ENCODE measurements at regions not wholly inside any gene's neighbourhood (a gene's known extent, or its start where the extent isn't known, plus 50 kb on each side); places are given as distances from the start of the nearest gene placed in this dataset.

GRCh38 chr11:104408630-104409029, 244.7 kb upstream of the PDGFD start:
- Histone ChIP-seq H4K20me1 (ENCODE audit: insufficient read depth, low read length) (no peaks in the 10 kb centered on the region), H3K23ac (ENCODE audit: low read depth, low read length) (no peak overlapping the region), H2BK5ac (ENCODE audit: low read depth, low read length, poor library complexity, severe bottlenecking) (no peak overlapping the region), H3K4me3 (ENCODE audit: insufficient read depth, low read depth, low read length) (no peak overlapping the region), H2AFZ (replicated peaks; ENCODE audit: low read length, poor library complexity) (no peak overlapping the region), H3K4me2 (ENCODE audit: low read depth, low read length) (no peak overlapping the region), H2BK15ac (ENCODE audit: low read depth, low read length) (no peak overlapping the region), H3K27ac (ENCODE audit: insufficient read depth, low read length) (no peak overlapping the region), H2BK120ac (ENCODE audit: low read depth, low read length) (no peak overlapping the region), H2AK9ac (replicated peaks; ENCODE audit: low read depth, low read length, poor library complexity) (no peak overlapping the region), H3K36me3 (ENCODE audit: control insufficient read depth, insufficient read depth, low read length) (no peaks in the 10 kb centered on the region), H2AK5ac (ENCODE audit: low read depth, low read length) (no peak overlapping the region), H3K14ac (replicated peaks; ENCODE audit: low read depth, low read length) (no peak overlapping the region), H3K9me3 (ENCODE audit: control insufficient read depth, insufficient read depth, low read length) (no peaks in the 10 kb centered on the region), H3K4ac (ENCODE audit: low read depth, low read length) (no peak overlapping the region), H3K9ac (ENCODE audit: low read depth, low read length) (no peak overlapping the region), H4K5ac (ENCODE audit: low read depth, low read length) (no peak overlapping the region), H3K27me3 (ENCODE audit: control insufficient read depth, insufficient read depth, low read length) (no peaks in the 10 kb centered on the region), H4K91ac (ENCODE audit: insufficient read depth, low read depth, low read length) (no peak overlapping the region), H2BK20ac (ENCODE audit: low read depth, low read length) (no peak overlapping the region), H3K79me1 (ENCODE audit: low read depth in 1 of 2, low read length in 2 of 2) (no peaks in the 10 kb centered on the region), H4K8ac (ENCODE audit: low read depth in 2 of 2, low read length in 2 of 2) (no peak overlapping the region), H3K4me1 (ENCODE audit: control insufficient read depth, insufficient read depth, low read length) (no peaks in the 10 kb centered on the region), H3K9me1 (ENCODE audit: insufficient read depth, low read length) (no peaks in the 10 kb centered on the region), H3K56ac (ENCODE audit: extremely low read depth, insufficient read depth, low read length) (no peak overlapping the region), H3K18ac (ENCODE audit: low read depth, low read length) (no peak overlapping the region)
- CTCF ChIA-PET = no interaction called here
- WGBS, 2 experiments (ENCODE audit: extremely low coverage in 2 of 2, insufficient read length in 1 of 2) = no CpG with 5 or more reads among the region's 1 CpG
- ATAC-seq (ENCODE audit: low read depth) = no peak
- in situ Hi-C loops (cut with MboI; ENCODE audit: low sequenced_read_pairs) = no loop called here
- BruUV-seq (replicated peaks) = no TSS peak
- POLR2A ChIA-PET (ENCODE audit: unreplicated experiment) = no interaction called here
- dilution Hi-C loops (cut with HindIII; ENCODE audit: low sequenced_read_pairs, unreplicated experiment) = no loop called here
- DNase-seq = no peak
- no peak for TF ChIP-seq SMC3 (IDR thresholded peaks at IDR 0.05; ENCODE audit: low read depth, low read length)
- TF ChIP-seq RAD21 (IDR thresholded peaks at IDR 0.05; ENCODE audit: low read length) = no peak
- no peak for TF ChIP-seq BHLHE40 (IDR thresholded peaks at IDR 0.05; ENCODE audit: low read depth, low read length)
- TF ChIP-seq RCOR1 (IDR thresholded peaks at IDR 0.05; ENCODE audit: insufficient replicate concordance, low read length) = no peak
- no peak for TF ChIP-seq USF2 (IDR thresholded peaks at IDR 0.05; ENCODE audit: low read depth, low read length)
- no peak for TF ChIP-seq MAZ (IDR thresholded peaks at IDR 0.05; ENCODE audit: borderline replicate concordance, low read depth, low read length)
- TF ChIP-seq CTCF (conservative IDR thresholded peaks at IDR 0.05; ENCODE audit: low read depth, low read length) = no peak
- intact Hi-C loops (cut with micrococcal nuclease) = no loop called here

Measured in IMR-90 (cell line).